ENCODE measurements at regions not wholly inside any gene's neighbourhood (a gene's known extent, or its start where the extent isn't known, plus 50 kb on each side); places are given as distances from the start of the nearest gene placed in this dataset.

GRCh38 chr21:32185103-32185502 lies 93.7 kb downstream of the MIS18A start:
- no peak for TF ChIP-seq AGO2 (optimal IDR thresholded peaks at IDR 0.05; ENCODE audit: low read depth, low read length)
- no peak for TF ChIP-seq ZBTB4 (CRISPR knock-in tag; IDR thresholded peaks at IDR 0.05; ENCODE audit: borderline replicate concordance)
- TF ChIP-seq CHCHD3 (CRISPR knock-in tag; IDR thresholded peaks at IDR 0.05), result no peak
- no peak for TF ChIP-seq ZFP91 (CRISPR knock-in tag; IDR thresholded peaks at IDR 0.05; ENCODE audit: borderline replicate concordance)
- no peak for TF ChIP-seq SSRP1 (CRISPR knock-in tag; IDR thresholded peaks at IDR 0.05)
- no peak for TF ChIP-seq EZH2 (conservative IDR thresholded peaks at IDR 0.05; ENCODE audit: low read depth, low read length)
- no peak for TF ChIP-seq RFX5 (IDR thresholded peaks at IDR 0.05; ENCODE audit: low read depth, low read length)
- no peak for TF ChIP-seq MXD4 (CRISPR knock-in tag; IDR thresholded peaks at IDR 0.05)
- TF ChIP-seq ZSCAN25 (CRISPR knock-in tag; IDR thresholded peaks at IDR 0.05), result no peak
- no peak for TF ChIP-seq THRA (CRISPR knock-in tag; IDR thresholded peaks at IDR 0.05; ENCODE audit: borderline replicate concordance)
- no peak for TF ChIP-seq NCOA2 (CRISPR knock-in tag; IDR thresholded peaks at IDR 0.05)
- no peak for TF ChIP-seq ATF7 (IDR thresholded peaks at IDR 0.05)
- TF ChIP-seq ATF7 (CRISPR knock-in tag; IDR thresholded peaks at IDR 0.05), result no peak
